Right lobe of liver (tissue), 6 donors: ENCODE measurements at regions not wholly inside any gene's neighbourhood (a gene's known extent, or its start where the extent isn't known, plus 50 kb on each side); places are given as distances from the start of the nearest gene placed in this dataset.

Experiments
- ATAC-seq, 4 donors: fragments of 200-7000 bp; cut with Tn5 transposase; one replicate each; pipeline ENCODE4 v1.9.1; 2020; ENCODE audit warnings: mild to moderate bottlenecking in 4 of 4, moderate library complexity in 4 of 4
- DNase-seq, 3 donors: peaks; one replicate each; pipeline ENCODE4 v3.0.0-alpha.2; 2020
- H3K27ac ChIP-seq, 3 donors: fragments of 200-600 bp; one replicate each; pipeline ENCODE4 v1.8.0; 2022
- H3K27me3 ChIP-seq, 2 donors: fragments of 200-600 bp; one replicate each; pipeline ENCODE4 v1.8.0; 2022
- H3K36me3 ChIP-seq, 4 donors: fragments of 200-600 bp; sonication (generic) in 1 of 4; one replicate each; pipeline versions ENCODE4 v1.5.1 to v1.8.0; 2017 to 2022; ENCODE audit warnings: control low read depth in 1 of 4
- H3K4me1 ChIP-seq, 4 donors: fragments of 200-600 bp; sonication (generic) in 1 of 4; one replicate each; pipeline versions ENCODE4 v1.5.1 to v1.8.0; 2017 to 2022; ENCODE audit warnings: control low read depth in 1 of 4
- H3K4me3 ChIP-seq, 3 donors: fragments of 200-600 bp; one replicate each; pipeline ENCODE4 v1.8.0; 2022
- H3K9me3 ChIP-seq, 4 donors: fragments of 200-600 bp; sonication (generic) in 1 of 4; one replicate each; pipeline versions ENCODE4 v1.5.1 to v1.8.0; 2017 to 2022; ENCODE audit warnings: control low read depth in 1 of 4
- CTCF ChIP-seq, 4 donors: fragments of 200-600 bp in 3 of 4; fragments of 450-650 bp in 1 of 4; IDR thresholded peaks; one replicate each; pipeline versions ENCODE4 v1.5.1 to v1.8.0; 2016 to 2022; ENCODE audit warnings: antibody characterized with exemption in 4 of 4, mild to moderate bottlenecking in 2 of 4
- POLR2A ChIP-seq: fragments of 450-650 bp; IDR thresholded peaks from one replicate; pipeline ENCODE4 v1.6.1; 2017; ENCODE audit warnings: antibody characterized with exemption, mild to moderate bottlenecking
- WGBS: methylation state at CpG from one replicate; pipeline ENCODE4 v1.1.6; 2018; ENCODE audit warnings: low coverage, low lambda C conversion rate; ENCODE audit not compliant: insufficient coverage; ENCODE audit errors: missing lambda C conversion rate; 5-methylcytosine and 5-hydroxymethylcytosine counted together
- intact Hi-C, 2 donors: fragments of 100-400 bp; cut with DNase I; formaldehyde crosslinking; loops; one replicate each; pipeline versions ENCODE4 v1.11.2 to v1.14.1; 2022
- donor health status: DM: no; HTN: yes; CAD: no.
- donor health status: DM: no; HTN: no; CAD: no.
- donor health status: DM: no; HTN: no; CAD: no.
- donor health status: DM: no; HTN: yes; CAD: no.
- donor health status: DM: no; HTN: yes; CAD: no.

- 74% methylated on average over 1 of the region's 1 CpG for WGBS
These were observed 354.8 kb downstream of the AEBP2 start for GRCh38 chr12:19794116-19794515.

GRCh38 chr12:19799216-19799615, 359.9 kb downstream of the AEBP2 start:
- DNase-seq (no peak), ATAC-seq (no peak)
- TF ChIP-seq CTCF (IDR thresholded peaks at IDR 0.05) (no peak), POLR2A (no peak)
- no peaks in the 10 kb centered on the region for H3K36me3 ChIP-seq
- intact Hi-C loops: no loop called here
- H3K4me1 ChIP-seq: no peaks in the 10 kb centered on the region
- WGBS: 66% methylated on average over 5 of the region's 7 CpGs
- no peaks in the 10 kb centered on the region for H3K9me3 ChIP-seq
- no peak overlapping the region for H3K27ac ChIP-seq
- no peak overlapping the region for H3K4me3 ChIP-seq
- H3K27me3 ChIP-seq: no peaks in the 10 kb centered on the region

More at GRCh38 chr12:19794116-19794515, 354.8 kb downstream of the AEBP2 start:
- Histone ChIP-seq H3K36me3 (no peaks in the 10 kb centered on the region), H3K4me1 (no peaks in the 10 kb centered on the region), H3K9me3 (no peaks in the 10 kb centered on the region), H3K27me3 (no peaks in the 10 kb centered on the region), H3K4me3 (no peak overlapping the region), H3K27ac (no peak overlapping the region)
- TF ChIP-seq POLR2A: no peak
- no peak for TF ChIP-seq CTCF (IDR thresholded peaks at IDR 0.05)
- DNase-seq (no peak), ATAC-seq (no peak)
- intact Hi-C loops: no loop called here

- 72% methylated on average over 5 of the region's 5 CpGs for WGBS
- Histone ChIP-seq H3K27me3 (no peaks in the 10 kb centered on the region), H3K9me3 (no peaks in the 10 kb centered on the region), H3K4me3 (no peak overlapping the region), H3K27ac (no peak overlapping the region), H3K4me1 (no peaks in the 10 kb centered on the region), H3K36me3 (no peaks in the 10 kb centered on the region)
- TF ChIP-seq CTCF (IDR thresholded peaks at IDR 0.05): no peak
- TF ChIP-seq POLR2A: no peak
- DNase-seq (no peak), ATAC-seq (no peak)
- intact Hi-C loops: no loop called here
These were observed 360.8 kb downstream of the AEBP2 start for GRCh38 chr12:19799895-19800602.

- DNase-seq: no peak
- no peaks in the 10 kb centered on the region for H3K9me3 ChIP-seq
- H3K4me3 ChIP-seq: no peak overlapping the region
- WGBS: 56% methylated on average over 4 of the region's 4 CpGs
- H3K36me3 ChIP-seq: no peaks in the 10 kb centered on the region
- H3K27ac ChIP-seq: no peak overlapping the region
- no peak for TF ChIP-seq CTCF (IDR thresholded peaks at IDR 0.05)
- TF ChIP-seq POLR2A: no peak
- H3K27me3 ChIP-seq: no peaks in the 10 kb centered on the region
- intact Hi-C loops: no loop called here
- H3K4me1 ChIP-seq: no peaks in the 10 kb centered on the region
- ATAC-seq: no peak
These were observed 361.6 kb downstream of the AEBP2 start for GRCh38 chr12:19800884-19801283.
